ENCODE measurements at regions not wholly inside any gene's neighbourhood (a gene's known extent, or its start where the extent isn't known, plus 50 kb on each side); places are given as distances from the start of the nearest gene placed in this dataset.

DNA sequence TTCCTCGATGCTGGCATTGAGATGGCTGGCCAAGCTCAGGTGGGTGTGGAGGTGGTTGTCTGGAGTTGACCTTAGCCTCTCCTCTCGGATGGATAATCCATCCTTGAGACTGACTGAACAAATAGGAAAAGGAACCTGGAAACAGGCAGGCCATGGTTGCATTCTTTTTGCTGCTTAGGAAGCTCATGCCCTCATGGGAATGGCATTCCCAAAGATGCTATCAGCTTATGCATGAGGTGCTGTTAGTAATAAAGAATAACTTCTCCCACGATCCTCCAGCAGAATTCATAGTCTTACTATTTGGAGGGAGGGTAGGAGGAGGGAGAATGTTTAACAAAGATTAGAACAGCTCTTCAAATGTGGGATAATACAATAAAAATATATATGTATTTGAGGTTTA is 303.0 kb upstream of the TPM1 start:
- H3K4me3 ChIP-seq = no peak overlapping the region
- DNase-seq = no peak
- H3K9me3 ChIP-seq (replicated peaks) = no peaks in the 10 kb centered on the region
- TF ChIP-seq, protein P1, sequence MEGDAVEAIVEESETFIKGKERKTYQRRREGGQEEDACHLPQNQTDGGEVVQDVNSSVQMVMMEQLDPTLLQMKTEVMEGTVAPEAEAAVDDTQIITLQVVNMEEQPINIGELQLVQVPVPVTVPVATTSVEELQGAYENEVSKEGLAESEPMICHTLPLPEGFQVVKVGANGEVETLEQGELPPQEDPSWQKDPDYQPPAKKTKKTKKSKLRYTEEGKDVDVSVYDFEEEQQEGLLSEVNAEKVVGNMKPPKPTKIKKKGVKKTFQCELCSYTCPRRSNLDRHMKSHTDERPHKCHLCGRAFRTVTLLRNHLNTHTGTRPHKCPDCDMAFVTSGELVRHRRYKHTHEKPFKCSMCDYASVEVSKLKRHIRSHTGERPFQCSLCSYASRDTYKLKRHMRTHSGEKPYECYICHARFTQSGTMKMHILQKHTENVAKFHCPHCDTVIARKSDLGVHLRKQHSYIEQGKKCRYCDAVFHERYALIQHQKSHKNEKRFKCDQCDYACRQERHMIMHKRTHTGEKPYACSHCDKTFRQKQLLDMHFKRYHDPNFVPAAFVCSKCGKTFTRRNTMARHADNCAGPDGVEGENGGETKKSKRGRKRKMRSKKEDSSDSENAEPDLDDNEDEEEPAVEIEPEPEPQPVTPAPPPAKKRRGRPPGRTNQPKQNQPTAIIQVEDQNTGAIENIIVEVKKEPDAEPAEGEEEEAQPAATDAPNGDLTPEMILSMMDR (IDR thresholded peaks at IDR 0.05; ENCODE audit: borderline replicate concordance) = no peak
- no peak overlapping the region for H3K27ac ChIP-seq (replicated peaks)
- H3K4me1 ChIP-seq = peaks cover 11% of the 10 kb centered on the region
- H3K36me3 ChIP-seq = peaks cover 42% of the 10 kb centered on the region
- H3K27me3 ChIP-seq (ENCODE audit: low read depth) = no peaks in the 10 kb centered on the region
- intact Hi-C loops (cut with micrococcal nuclease) = no loop called here

DNA sequence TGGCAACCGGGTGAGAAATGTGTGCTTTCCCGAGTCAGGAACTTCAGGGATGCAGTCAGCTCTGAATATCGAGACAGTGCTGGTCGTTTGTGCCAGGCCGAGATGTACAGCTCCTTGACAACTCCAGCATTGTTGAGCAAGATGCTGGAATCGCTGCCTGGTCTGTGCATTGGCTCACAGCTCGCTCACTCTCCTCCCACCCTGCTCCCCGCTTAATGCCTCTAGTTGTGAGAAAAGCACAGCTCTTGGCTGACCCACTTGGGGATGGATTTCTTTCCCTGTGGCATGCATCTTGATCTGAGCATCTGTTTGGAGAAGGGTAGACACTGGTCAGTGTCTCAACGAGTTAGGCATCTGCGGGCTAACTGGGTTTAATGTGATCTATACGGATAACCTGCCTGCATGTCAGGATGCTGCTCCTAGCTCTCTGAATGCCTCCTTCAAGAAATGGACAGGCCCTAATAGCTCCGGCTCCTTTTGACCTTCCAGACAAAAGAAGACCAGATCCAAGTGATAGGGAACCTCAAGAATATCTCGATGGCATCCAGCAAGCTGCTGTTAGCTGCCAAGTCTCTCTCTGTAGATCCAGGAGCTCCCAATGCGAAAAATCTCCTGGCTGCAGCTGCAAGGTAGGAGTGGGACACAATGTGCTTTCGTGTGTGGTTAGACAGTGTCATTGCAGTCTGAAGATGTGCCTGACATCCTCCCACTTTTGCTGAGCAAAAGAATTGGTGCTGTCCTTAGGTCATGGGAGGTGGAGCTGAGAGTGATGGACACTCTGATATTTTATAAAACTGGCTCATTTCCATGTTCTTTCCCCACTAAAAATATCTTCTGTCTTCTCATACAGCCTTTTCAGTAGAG is 302.2 kb upstream of the TPM1 start:
- no peak for DNase-seq
- Histone ChIP-seq H3K4me1 (peaks cover 11% of the 10 kb centered on the region), H3K27me3 (ENCODE audit: low read depth) (no peaks in the 10 kb centered on the region), H3K36me3 (peaks cover 36% of the 10 kb centered on the region), H3K4me3 (no peak overlapping the region), H3K9me3 (replicated peaks) (no peaks in the 10 kb centered on the region), H3K27ac (replicated peaks) (no peak overlapping the region)
- intact Hi-C loops (cut with micrococcal nuclease) = no loop called here
- TF ChIP-seq, protein P1 (IDR thresholded peaks at IDR 0.05; ENCODE audit: borderline replicate concordance) = no peak

DNA sequence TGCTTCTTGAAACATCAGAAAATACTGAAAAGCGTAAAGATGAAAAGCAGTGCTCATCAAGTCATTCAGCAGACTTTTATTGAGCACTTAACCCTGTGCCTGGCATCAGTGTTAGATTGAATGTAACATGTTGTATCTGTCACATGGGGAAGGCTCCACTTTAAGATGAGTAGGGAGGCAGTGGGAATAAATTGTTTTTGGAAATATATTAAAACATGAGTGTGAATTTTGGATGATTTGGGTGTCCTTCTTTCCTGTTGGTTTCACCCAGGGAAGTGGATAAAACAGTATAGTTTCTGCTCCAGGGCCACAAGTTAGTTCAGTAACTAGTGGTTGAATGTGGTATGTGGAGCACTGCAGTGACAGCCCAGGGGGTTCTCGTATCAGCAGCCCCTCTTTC is 301.4 kb upstream of the TPM1 start:
- DNase-seq = no peak
- intact Hi-C loops (cut with micrococcal nuclease) = no loop called here
- no peaks in the 10 kb centered on the region for H3K9me3 ChIP-seq (replicated peaks)

DNA sequence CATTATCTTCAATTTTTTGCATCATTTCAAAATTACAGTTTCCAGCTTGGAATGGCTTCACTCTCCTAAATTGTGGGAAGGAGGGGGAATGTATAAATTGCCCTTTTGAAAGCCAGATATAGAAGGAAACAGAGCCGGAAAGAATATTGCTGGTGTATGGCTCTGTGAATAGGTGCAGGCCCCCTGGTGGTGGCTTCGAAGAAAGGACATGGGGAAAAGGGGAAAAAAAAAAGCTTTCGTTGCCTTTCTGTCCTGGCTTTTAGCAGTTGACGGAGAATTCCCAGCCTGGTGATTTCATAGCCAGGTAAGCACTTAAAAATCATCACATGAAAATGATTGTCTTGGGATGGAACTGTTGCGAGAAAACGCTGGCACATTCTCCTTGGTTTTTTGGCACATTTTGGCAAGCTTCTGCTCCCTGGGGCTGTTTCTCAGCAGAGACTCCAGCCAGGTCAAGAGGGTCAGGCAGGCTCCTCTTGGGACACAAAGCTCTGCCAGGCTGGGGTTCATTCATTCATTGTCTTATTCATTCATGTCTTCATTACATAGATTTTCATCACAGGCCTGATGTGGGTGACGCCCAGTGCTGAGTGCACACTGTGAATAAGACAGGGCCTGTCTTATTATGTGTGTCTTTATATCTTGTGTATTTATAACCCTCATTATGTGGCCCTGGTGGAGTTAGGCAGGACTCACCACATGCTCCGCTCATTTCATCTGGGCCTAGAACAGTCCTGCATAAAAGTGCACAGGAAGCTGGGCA is 300.0 kb upstream of the TPM1 start:
- DNase-seq = peak; percentile 40
- TF ChIP-seq, protein P1 (IDR thresholded peaks at IDR 0.05; ENCODE audit: borderline replicate concordance) = peak; percentile 87
- Histone ChIP-seq H3K4me3 (no peak overlapping the region), H3K9me3 (replicated peaks) (no peaks in the 10 kb centered on the region), H3K4me1 (peaks cover 11% of the 10 kb centered on the region), H3K36me3 (peaks cover 27% of the 10 kb centered on the region), H3K27me3 (ENCODE audit: low read depth) (no peaks in the 10 kb centered on the region), H3K27ac (replicated peaks) (peak overlapping the region; percentile 28)
- intact Hi-C loops (cut with micrococcal nuclease) = no loop called here

More for the DNA sequence above, 301.4 kb upstream of the TPM1 start:
- H3K27me3 ChIP-seq (ENCODE audit: low read depth) = no peaks in the 10 kb centered on the region
- peaks cover 36% of the 10 kb centered on the region for H3K36me3 ChIP-seq
- H3K4me3 ChIP-seq = no peak overlapping the region
- peaks cover 11% of the 10 kb centered on the region for H3K4me1 ChIP-seq
- no peak overlapping the region for H3K27ac ChIP-seq (replicated peaks)
- TF ChIP-seq, protein P1 (IDR thresholded peaks at IDR 0.05; ENCODE audit: borderline replicate concordance) = no peak

DNA sequence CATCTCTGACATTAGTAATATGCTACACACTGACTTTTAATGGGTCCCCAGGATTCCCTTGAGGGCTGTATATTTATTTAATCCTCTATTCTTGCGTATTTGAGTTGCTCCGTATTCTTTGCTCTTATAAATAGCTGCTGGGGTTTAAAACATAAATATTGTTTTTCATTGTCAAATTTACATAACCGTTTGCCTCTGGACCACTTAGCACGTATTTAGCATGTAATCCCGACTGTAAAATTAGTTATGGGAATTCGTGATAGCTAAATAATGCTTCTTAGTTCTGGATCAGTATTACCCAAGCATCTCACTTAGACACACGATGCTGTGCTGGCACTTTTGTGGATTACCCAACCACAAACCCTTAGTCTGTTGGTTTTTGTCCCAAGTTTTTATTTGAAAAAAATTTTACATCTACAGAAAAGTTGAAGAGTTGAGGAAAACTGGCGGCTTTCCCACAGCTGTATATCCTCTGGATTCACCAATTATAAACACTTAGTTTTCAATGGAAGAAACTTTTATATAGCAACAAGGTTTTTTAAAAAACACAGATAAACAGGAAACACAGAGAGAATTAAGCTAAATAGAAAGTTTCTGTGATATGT is 296.8 kb upstream of the TPM1 start:
- no peaks in the 10 kb centered on the region for H3K9me3 ChIP-seq (replicated peaks)
- no peak for DNase-seq
- peaks cover 11% of the 10 kb centered on the region for H3K4me1 ChIP-seq
- peaks cover 7% of the 10 kb centered on the region for H3K36me3 ChIP-seq
- intact Hi-C loops (cut with micrococcal nuclease) = no loop called here
- no peak overlapping the region for H3K4me3 ChIP-seq
- TF ChIP-seq, protein P1 (IDR thresholded peaks at IDR 0.05; ENCODE audit: borderline replicate concordance) = no peak
- no peak overlapping the region for H3K27ac ChIP-seq (replicated peaks)
- H3K27me3 ChIP-seq (ENCODE audit: low read depth) = no peaks in the 10 kb centered on the region
